HG03342 (cell line): ENCODE measurements at regions not wholly inside any gene's neighbourhood (a gene's known extent, or its start where the extent isn't known, plus 50 kb on each side); places are given as distances from the start of the nearest gene placed in this dataset.
"Not testable (repeated sequence)": the region's sequence is repeated elsewhere in the genome, so short reads cannot be mapped to it uniquely, and the experiment has no call there.

Source experiments
- ATAC-seq: cut with Tn5 transposase; IDR thresholded peaks from one replicate; pipeline ENCODE4 v1.9.1; 2021; ENCODE audit warnings: mild to moderate bottlenecking, moderate library complexity; ENCODE audit not compliant: unreplicated experiment

- no peak for ATAC-seq
Measured at GRCh38 chr3:197408177-197408957, 110.0 kb upstream of the DLG1 start.

- ATAC-seq = no peak
Measured at GRCh38 chr3:197407526-197407925, 109.1 kb upstream of the DLG1 start.

GRCh38 chr3:197407053-197407452 is 108.6 kb upstream of the DLG1 start:
- ATAC-seq = no peak

- no peak for ATAC-seq
Measured at GRCh38 chr3:197406266-197406665, 107.9 kb upstream of the DLG1 start.

- no peak for ATAC-seq
Measured at GRCh38 chr3:197404754-197405153, 106.3 kb upstream of the DLG1 start.

- ATAC-seq = no peak
Measured at GRCh38 chr3:197404030-197404429, 105.6 kb upstream of the DLG1 start.

GRCh38 chr3:197402401-197402800 is 104.0 kb upstream of the DLG1 start:
- ATAC-seq = not testable (repeated sequence)

- ATAC-seq = no peak
Measured at GRCh38 chr3:197399486-197399885, 101.1 kb upstream of the DLG1 start.

- no peak for ATAC-seq
Measured at GRCh38 chr3:197398286-197398878, 100.0 kb upstream of the DLG1 start.

GRCh38 chr3:197397838-197398237 is 99.4 kb upstream of the DLG1 start:
- ATAC-seq = no peak

GRCh38 chr3:197394464-197395321 is 96.3 kb upstream of the DLG1 start:
- ATAC-seq = peak; percentile 96

- ATAC-seq = peak; percentile 27
Measured at GRCh38 chr3:197394126-197394463, 95.7 kb upstream of the DLG1 start.

GRCh38 chr3:197393711-197394110 is 95.3 kb upstream of the DLG1 start:
- no peak for ATAC-seq

- ATAC-seq = no peak
Measured at GRCh38 chr3:197392961-197393360, 94.5 kb upstream of the DLG1 start.

GRCh38 chr3:197381371-197381770 is 83.0 kb upstream of the DLG1 start:
- no peak for ATAC-seq

- ATAC-seq = no peak
Measured at GRCh38 chr3:197380786-197381185, 82.4 kb upstream of the DLG1 start.

- ATAC-seq = no peak
Measured at GRCh38 chr3:197378985-197379718, 80.7 kb upstream of the DLG1 start.

GRCh38 chr3:197376735-197377555 is 78.5 kb upstream of the DLG1 start:
- ATAC-seq = no peak

GRCh38 chr3:197376020-197376419 is 77.6 kb upstream of the DLG1 start:
- ATAC-seq = no peak

GRCh38 chr3:197375001-197375441 is 76.6 kb upstream of the DLG1 start:
- ATAC-seq = no peak
